ENCODE measurements at regions not wholly inside any gene's neighbourhood (a gene's known extent, or its start where the extent isn't known, plus 50 kb on each side); places are given as distances from the start of the nearest gene placed in this dataset.
A peak's percentile ranks its signal among the peaks of the same experiment; 100 is the strongest.

DNA sequence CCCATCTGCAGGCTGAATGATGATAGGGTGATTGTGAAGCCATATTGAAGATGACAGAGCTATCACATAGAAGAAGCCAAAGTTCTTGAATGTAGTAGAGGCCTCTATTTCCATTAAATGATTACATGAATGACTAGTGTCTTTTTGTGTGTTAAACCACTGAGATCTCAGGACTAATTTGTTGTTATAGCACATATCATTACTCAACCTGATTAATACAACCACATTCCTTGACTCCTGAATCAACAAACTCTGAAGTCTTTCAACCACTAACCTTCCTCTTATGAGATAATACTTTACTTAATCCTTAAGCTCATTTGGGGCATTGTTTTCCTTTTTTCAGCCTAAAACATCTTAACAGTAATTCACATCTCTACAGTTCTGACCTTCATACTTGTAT lies 564.5 kb upstream of the ADAMTS9 start:
- Mint-ChIP-seq H3K36me3 (ENCODE audit: low read depth, unreplicated experiment) (peaks cover 8% of the 10 kb centered on the region), H3K4me3 (ENCODE audit: unreplicated experiment) (no peak overlapping the region), H3K4me1 (ENCODE audit: unreplicated experiment) (peaks cover 6% of the 10 kb centered on the region), H3K27me3 (ENCODE audit: unreplicated experiment) (no peaks in the 10 kb centered on the region), H3K9me3 (ENCODE audit: unreplicated experiment) (no peaks in the 10 kb centered on the region), H3K27ac (ENCODE audit: unreplicated experiment) (no peak overlapping the region)
- DNase-seq (ENCODE audit: low spot score) = no peak
- TF ChIP-seq CTCF (IDR thresholded peaks at IDR 0.05; ENCODE audit: unreplicated experiment) = no peak

GRCh38 chr3:65251375-65251774 lies 563.6 kb upstream of the ADAMTS9 start:
- H3K36me3 Mint-ChIP-seq (ENCODE audit: low read depth, unreplicated experiment) = peaks cover 8% of the 10 kb centered on the region
- H3K27me3 Mint-ChIP-seq (ENCODE audit: unreplicated experiment) = no peaks in the 10 kb centered on the region
- no peak overlapping the region for H3K27ac Mint-ChIP-seq (ENCODE audit: unreplicated experiment)
- no peak for DNase-seq (ENCODE audit: low spot score)
- H3K9me3 Mint-ChIP-seq (ENCODE audit: unreplicated experiment) = no peaks in the 10 kb centered on the region
- no peak overlapping the region for H3K4me3 Mint-ChIP-seq (ENCODE audit: unreplicated experiment)
- no peak for TF ChIP-seq CTCF (IDR thresholded peaks at IDR 0.05; ENCODE audit: unreplicated experiment)
- peaks cover 11% of the 10 kb centered on the region for H3K4me1 Mint-ChIP-seq (ENCODE audit: unreplicated experiment)

DNA sequence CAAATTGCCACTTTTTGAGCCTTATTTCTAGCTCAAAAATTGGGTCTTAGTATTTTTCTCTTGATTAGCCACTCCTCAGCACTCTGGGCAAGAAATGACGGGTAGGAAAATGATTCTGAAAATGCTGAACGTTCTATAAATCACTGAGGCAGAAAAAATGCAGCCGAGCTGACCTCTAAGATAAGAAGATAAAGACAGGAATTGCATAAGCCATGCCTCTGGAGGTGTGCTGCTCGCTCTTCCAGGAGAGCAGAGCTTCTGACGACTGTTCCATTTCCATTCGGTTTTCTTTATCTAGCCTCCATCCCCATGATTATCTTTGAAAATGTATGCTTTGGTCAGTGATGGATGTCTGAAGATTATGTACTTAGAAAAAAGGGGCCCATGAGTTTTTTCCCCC lies 558.8 kb upstream of the ADAMTS9 start:
- Mint-ChIP-seq H3K36me3 (ENCODE audit: low read depth, unreplicated experiment) (peaks cover 3% of the 10 kb centered on the region), H3K4me3 (ENCODE audit: unreplicated experiment) (no peak overlapping the region), H3K9me3 (ENCODE audit: unreplicated experiment) (no peaks in the 10 kb centered on the region), H3K27me3 (ENCODE audit: unreplicated experiment) (no peaks in the 10 kb centered on the region), H3K4me1 (ENCODE audit: unreplicated experiment) (peaks cover 29% of the 10 kb centered on the region), H3K27ac (ENCODE audit: unreplicated experiment) (peak overlapping the region; percentile 25)
- DNase-seq (ENCODE audit: low spot score) = no peak
- TF ChIP-seq CTCF (IDR thresholded peaks at IDR 0.05; ENCODE audit: unreplicated experiment) = no peak

GRCh38 chr3:65245133-65246063 lies 557.6 kb upstream of the ADAMTS9 start:
- Mint-ChIP-seq H3K27ac (ENCODE audit: unreplicated experiment) (peak overlapping the region; percentile 83), H3K4me3 (ENCODE audit: unreplicated experiment) (no peak overlapping the region), H3K27me3 (ENCODE audit: unreplicated experiment) (no peaks in the 10 kb centered on the region), H3K4me1 (ENCODE audit: unreplicated experiment) (peaks cover 29% of the 10 kb centered on the region), H3K9me3 (ENCODE audit: unreplicated experiment) (no peaks in the 10 kb centered on the region), H3K36me3 (ENCODE audit: low read depth, unreplicated experiment) (no peaks in the 10 kb centered on the region)
- DNase-seq (ENCODE audit: low spot score) = no peak
- peak; percentile 36 for TF ChIP-seq CTCF (IDR thresholded peaks at IDR 0.05; ENCODE audit: unreplicated experiment)

GRCh38 chr3:65240366-65240765 lies 552.6 kb upstream of the ADAMTS9 start:
- Mint-ChIP-seq H3K27ac (ENCODE audit: unreplicated experiment) (no peak overlapping the region), H3K36me3 (ENCODE audit: low read depth, unreplicated experiment) (no peaks in the 10 kb centered on the region)

More at GRCh38 chr3:65240366-65240765, 552.6 kb upstream of the ADAMTS9 start:
- H3K27me3 Mint-ChIP-seq (ENCODE audit: unreplicated experiment) = no peaks in the 10 kb centered on the region
- H3K9me3 Mint-ChIP-seq (ENCODE audit: unreplicated experiment) = no peaks in the 10 kb centered on the region
- DNase-seq (ENCODE audit: low spot score) = no peak
- no peak overlapping the region for H3K4me3 Mint-ChIP-seq (ENCODE audit: unreplicated experiment)
- H3K4me1 Mint-ChIP-seq (ENCODE audit: unreplicated experiment) = peaks cover 7% of the 10 kb centered on the region
- no peak for TF ChIP-seq CTCF (IDR thresholded peaks at IDR 0.05; ENCODE audit: unreplicated experiment)

All from endothelial cell (in vitro differentiated cells).